ENCODE measurements at regions not wholly inside any gene's neighbourhood (a gene's known extent, or its start where the extent isn't known, plus 50 kb on each side); places are given as distances from the start of the nearest gene placed in this dataset.

- TF ChIP-seq CTCF (conservative IDR thresholded peaks at IDR 0.05; ENCODE audit: low read length) (no peak), EZH2phosphoT487 (IDR thresholded peaks at IDR 0.05; ENCODE audit: borderline replicate concordance) (no peak)
These were observed 214.1 kb upstream of the ZNF32 start for GRCh38 chr10:43862756-43863155.
